ENCODE measurements at regions not wholly inside any gene's neighbourhood (a gene's known extent, or its start where the extent isn't known, plus 50 kb on each side); places are given as distances from the start of the nearest gene placed in this dataset.

DNA sequence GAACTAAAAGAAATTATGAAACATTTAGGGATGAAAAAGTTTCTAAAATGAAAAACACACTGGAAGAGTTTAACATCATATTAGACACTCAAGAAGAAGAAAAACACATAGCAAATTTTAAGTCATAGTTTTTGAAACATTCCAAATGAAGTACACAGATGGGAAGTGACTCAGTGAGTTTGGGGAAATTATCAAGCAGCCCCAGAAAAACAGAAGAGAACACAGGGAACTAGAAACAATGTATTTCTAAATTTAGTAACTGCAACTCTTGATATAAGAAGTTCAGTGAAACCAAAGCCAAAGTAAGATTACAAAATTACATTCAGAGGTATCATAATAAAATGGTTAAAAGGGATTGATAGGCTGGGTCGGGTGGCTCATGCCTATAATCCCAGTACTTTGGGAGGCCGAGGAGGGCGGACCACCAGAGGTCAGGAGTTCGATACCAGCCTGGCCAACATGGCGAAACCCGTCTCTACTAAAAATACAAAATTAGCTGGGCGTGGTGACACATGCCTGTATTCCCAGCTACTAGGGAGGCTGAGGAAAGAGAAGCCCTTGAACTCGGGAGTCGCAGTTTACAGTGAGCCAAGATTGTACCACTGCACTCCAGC is 461.2 kb downstream of the KCTD8 start:
- no peak for DNase-seq (ENCODE audit: low read depth)

DNA sequence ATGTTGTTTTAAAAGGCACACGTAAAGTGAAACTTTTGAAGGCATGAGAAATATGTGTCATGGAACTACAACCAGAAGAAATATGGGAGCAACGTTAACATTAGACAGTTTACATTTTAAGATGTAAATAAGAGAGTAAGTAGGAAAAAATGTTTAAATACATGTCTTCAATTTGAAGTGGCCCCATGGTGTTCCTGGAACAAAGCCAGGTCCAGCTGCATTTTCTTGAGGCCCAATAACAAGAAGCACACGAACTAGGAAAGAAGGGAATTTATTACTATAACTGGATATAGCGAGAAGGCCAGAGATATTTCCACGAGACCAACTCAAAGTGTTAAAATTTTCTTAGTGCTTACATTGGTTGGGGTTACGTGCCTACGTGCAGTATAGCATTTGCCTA is 458.1 kb downstream of the KCTD8 start:
- DNase-seq (ENCODE audit: low read depth) = no peak

DNA sequence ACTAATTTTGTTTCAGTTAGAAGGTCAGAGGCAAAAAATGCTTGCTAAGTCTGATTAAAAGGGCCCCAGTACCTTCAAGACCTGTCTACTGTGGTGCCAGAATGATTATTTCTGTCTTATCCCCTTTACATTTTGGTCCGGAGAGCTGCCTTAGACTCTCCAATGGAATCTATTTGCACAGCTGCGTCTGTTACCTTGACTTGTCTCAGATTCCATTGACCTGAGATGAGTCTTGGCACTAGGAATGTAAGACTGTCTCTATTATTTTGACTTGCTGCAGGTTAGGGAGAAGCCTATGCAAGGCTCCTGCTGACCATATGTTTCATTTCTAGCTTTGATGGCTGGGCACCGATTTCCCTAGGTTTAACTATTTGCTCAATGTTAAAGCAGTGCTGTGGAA is 457.6 kb downstream of the KCTD8 start:
- DNase-seq (ENCODE audit: low read depth) = no peak

DNA sequence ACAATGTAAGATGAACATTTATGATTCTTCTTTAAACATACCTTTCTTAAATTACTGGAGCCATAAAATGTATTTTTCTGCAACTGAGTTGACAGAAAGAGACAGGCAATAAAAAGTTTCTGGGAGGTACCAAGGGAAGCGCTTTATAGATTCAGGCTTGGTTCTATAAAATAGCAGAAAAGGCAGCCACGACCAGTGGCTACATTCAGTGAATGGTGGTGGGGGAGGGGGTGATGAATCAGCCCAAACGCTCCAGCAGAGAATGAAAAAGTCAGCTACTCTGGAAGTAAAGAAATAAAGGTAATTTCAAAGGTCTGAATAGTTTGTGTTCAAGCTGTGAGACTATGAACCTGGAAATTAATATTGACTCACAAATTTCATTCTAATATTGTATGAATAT is 456.1 kb downstream of the KCTD8 start:
- no peak for DNase-seq (ENCODE audit: low read depth)

DNA sequence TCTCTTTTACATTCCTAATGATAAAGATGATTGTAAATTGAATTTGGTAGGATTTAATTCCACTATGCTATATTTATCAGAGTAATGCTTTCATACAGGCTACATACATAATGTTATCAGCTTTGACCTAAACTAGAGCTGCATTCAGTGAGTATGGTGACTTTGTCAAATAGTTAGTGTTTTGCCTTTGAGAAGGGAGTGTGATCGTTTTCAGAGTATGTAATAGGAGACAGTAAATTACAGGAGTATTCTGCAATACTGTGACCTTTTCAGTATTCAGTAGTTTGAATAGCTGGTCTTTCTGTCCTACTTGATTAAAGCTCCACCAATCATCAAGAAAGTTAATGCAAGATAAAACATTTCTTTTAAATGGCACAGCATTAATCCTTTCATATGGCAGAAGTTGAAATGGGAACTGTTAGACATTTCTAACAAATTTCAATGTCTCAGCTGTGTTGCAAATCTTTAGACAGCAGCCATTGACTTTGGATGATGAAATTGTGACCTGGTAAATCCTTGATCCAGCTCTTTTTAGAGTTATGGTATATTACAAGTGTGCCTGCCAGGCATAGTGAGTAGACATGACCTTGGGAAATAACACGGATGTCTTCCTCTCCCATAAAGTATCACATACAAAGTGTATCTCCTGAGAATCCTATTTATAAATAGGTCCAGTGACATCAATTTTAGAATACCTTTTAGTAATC is 455.3 kb downstream of the KCTD8 start:
- no peak for DNase-seq (ENCODE audit: low read depth)

GRCh38 chr4:43999669-44000068 is 448.9 kb downstream of the KCTD8 start:
- no peak for DNase-seq (ENCODE audit: low read depth)

DNA sequence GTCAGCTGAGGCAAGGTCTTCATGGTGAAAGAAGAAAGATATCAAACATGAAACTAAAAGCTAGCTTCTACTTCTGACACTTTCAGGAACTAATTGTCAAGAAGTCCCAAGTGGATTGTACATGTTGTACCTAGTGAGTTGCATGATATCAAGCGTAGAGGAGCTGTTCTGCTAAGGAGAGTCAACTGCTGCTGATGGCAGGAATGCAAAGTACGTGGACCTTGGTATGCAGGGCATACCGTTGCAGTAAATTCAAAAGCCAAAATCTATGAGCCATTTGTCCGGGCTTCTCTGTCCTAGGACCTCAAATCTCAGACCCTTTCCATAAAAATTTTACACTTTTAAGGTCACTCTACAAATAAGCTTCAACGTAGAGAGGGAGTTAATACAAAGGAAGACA is 446.2 kb downstream of the KCTD8 start:
- no peak for DNase-seq (ENCODE audit: low read depth)

GRCh38 chr4:44016570-44017421 is 431.8 kb downstream of the KCTD8 start:
- no peak for DNase-seq (ENCODE audit: low read depth)

DNA sequence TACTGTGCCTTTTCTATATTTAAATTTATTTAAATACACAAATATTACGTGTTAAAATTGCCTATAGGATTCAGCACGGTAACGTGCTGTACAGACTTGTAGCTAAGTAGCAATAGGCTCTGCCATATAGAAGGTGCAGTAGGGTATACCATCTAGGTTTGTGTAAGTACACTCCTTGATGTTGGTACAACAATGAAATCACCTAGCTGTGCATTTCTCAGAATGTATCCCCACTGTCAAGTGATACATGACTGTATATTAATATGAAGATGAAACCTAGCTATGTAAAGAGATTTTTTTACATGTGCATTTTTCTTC is 431.2 kb downstream of the KCTD8 start:
- DNase-seq (ENCODE audit: low read depth) = no peak

GRCh38 chr4:44019721-44020120 is 428.9 kb downstream of the KCTD8 start:
- no peak for DNase-seq (ENCODE audit: low read depth)

DNA sequence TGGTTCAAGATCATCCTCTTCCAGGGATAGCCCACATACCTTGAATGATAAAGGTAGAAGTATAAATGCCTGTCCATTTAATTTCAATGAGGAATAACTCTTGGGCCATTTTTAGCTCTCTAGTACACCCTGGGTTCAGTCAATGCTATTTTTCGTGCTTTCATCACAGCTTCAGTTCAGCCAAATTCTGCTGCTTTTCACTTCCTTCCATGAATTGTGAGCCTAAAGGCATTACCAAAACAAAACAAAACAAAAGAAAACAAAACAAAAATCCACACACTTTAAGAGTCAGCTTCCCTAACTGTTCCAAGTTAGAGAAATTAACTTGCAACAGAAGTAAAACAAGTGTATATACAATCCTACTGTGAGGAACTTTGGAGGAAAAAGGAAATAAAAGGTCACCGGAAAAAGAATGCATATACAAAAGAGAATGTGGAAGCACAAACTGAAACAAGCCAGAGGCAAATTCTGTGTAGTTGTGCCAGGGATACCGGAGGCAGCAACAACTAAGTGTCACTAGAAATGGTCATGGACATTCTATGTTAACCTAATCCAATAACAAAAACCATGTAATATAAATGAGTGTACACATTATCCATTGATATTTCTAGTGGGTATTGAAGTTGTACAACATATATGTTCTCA is 423.1 kb downstream of the KCTD8 start:
- no peak for DNase-seq (ENCODE audit: low read depth)

GRCh38 chr4:44038811-44039210 is 409.8 kb downstream of the KCTD8 start:
- DNase-seq (ENCODE audit: low read depth) = no peak

DNA sequence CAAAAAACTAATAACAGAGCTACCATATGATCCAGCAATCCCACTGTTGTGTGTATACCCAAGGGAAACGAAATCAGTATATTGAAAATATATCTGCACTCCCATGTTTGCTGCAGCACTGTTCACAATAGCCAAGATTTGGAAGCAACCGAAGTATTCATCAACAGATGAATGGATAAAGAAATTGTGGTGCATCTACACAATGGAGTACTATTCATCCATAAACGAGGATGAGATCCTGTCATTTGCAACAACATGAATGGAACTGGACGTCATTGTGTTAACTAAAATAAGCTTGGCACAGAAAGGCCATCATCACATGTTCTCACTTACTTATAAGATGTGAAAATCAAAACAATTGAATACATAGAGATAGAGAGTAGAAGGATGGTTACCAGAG is 402.1 kb downstream of the KCTD8 start:
- no peak for DNase-seq (ENCODE audit: low read depth)

- no peak for DNase-seq (ENCODE audit: low read depth)
Measured at GRCh38 chr4:44056721-44057151, 391.9 kb downstream of the KCTD8 start.

GRCh38 chr4:44070843-44071242 is 377.8 kb downstream of the KCTD8 start:
- no peak for DNase-seq (ENCODE audit: low read depth)

DNA sequence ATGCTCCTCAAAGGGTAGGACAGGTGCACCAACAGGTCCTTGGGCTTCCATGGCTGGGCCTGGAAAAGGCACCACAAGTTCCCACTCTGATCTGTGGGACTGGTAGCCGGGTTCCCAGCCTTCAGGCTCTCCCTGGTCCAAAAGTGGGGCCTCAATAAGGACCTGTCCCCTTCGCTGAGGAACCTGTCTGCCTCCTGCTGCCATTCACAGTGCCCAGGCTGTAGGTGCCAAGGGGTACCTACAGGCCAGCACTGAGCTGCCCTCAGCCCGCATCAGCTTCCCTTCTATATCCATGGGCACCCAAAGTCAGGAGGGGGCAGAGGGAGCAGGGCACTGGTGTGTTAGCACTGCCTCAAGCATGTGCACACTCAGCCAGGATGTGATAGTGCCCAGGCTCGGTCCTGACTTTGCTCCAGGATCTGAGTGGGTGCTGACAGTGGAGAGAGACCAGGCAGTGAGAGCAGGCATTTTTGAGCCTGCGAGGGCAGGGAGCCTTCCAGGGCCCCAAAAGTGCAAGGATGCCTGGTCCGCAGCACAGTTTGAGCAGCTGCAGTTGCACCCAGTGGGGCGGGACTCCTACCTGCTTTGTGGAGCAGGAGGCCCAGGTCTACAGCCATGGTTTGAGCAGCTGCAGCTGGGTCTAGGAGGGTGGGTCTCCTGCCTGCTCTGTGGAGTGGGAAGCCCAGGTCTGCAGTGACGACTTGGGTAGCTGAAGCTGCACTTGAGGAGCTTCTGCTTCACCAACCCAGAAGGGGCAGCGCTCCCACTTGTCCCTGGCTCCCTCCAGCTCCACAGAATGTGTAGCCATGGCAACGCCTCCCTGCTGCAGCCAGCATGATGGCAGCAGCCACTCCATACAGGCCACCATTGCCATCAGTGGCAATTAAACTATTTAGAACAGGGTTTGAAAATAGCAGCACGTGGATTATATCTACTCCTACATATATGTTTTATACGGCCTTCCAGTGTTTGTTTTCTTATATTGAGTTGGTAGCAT is 376.4 kb downstream of the KCTD8 start:
- DNase-seq (ENCODE audit: low read depth) = no peak

GRCh38 chr4:44086753-44087152 is 361.9 kb downstream of the KCTD8 start:
- DNase-seq (ENCODE audit: low read depth) = no peak

- no peak for DNase-seq (ENCODE audit: low read depth)
Measured at GRCh38 chr4:44093390-44093789, 355.2 kb downstream of the KCTD8 start.

- DNase-seq (ENCODE audit: low read depth) = no peak
Measured at GRCh38 chr4:44098973-44099372, 349.6 kb downstream of the KCTD8 start.

DNA sequence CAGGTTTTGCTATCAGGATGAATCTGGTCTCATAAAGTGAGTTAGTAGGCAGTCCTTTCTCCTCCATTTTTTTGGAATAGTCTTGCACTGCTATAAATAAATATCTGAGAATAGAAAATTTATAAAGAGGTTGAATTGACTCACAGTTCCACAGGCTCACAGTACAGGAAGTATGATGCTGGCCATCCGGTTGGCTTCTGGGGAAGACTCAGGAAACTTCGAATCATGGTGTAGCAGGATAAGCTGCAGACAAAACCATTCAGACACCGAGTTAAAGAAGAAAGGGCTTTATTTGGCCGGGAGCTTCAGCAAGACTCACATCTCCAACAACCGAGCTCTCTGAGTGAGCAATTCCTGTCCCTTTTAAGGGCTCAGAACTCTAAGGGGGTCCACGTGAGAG is 348.2 kb downstream of the KCTD8 start:
- no peak for DNase-seq (ENCODE audit: low read depth)

DNA sequence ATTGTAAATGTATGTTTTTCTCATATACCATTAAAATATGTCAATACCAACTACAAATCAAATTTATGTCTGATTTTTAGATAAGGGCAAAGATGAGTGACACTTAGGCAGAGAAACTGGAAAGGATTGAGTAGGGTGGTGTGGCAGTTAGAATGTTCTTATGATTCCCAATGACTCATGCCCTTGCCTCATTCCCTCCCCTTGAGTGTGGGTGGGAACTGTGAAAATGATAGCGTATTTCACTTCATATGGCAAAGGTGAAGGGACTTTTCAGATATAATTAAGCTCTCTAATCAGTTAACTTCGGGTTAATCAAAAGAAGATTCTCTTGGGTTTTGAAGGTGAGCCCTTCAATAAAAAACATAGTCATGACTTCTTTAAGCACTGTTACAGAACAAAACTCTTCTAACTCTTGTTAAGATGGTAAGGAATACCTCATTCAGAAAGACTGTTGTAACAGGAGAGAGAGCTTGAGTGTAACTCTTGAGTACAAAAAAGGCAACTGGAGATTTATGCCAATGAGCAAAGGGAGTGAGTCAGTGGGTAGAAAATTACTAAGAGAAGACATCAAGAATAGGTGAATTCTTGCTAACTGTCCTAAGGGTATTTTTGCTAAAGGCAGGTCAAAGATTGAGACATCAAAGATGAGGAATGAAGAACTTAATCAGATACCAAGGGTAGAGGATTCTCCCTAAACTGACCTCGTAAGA is 329.5 kb downstream of the KCTD8 start:
- no peak for DNase-seq (ENCODE audit: low read depth)
